Epithelial cell of esophagus (primary cell): ENCODE measurements at regions not wholly inside any gene's neighbourhood (a gene's known extent, or its start where the extent isn't known, plus 50 kb on each side); places are given as distances from the start of the nearest gene placed in this dataset.
"Not testable (repeated sequence)": the region's sequence is repeated elsewhere in the genome, so short reads cannot be mapped to it uniquely, and the experiment has no call there.

Experiments used
- DNase-seq: peaks from one replicate; pipeline ENCODE4 v3.0.0; 2010; ENCODE audit warnings: low read depth
- H3K4me3 ChIP-seq: 2 replicates; pipeline ENCODE4 v1.5.1; 2011; ENCODE audit warnings: mild to moderate bottlenecking, low read length, control low read depth
- CTCF ChIP-seq: IDR thresholded peaks from 2 replicates; pipeline ENCODE4 v1.5.1; 2011; ENCODE audit warnings: low read depth, mild to moderate bottlenecking, low read length, control low read depth, inconsistent platforms; ENCODE audit not compliant: insufficient read depth; ENCODE audit errors: missing control alignments

DNA sequence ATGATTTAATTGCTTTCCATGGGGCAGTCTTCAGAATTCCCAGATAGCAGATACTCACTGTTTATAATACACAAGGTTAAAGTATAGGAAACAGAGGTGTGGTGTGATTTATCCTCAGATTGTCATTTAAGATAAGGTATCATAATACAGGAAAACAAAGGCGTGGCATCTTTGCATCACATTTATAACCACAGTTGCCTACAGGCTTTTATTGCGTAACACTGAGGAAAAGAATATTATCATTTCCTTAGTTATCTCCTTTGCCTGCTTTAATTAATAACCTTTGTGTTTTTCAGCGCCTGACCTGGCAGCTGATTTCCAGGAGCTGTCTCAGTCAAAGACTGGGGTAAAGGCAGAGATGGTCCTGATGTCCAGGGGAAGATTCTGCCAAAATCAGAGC, 68.8 kb downstream of the SSX7 start:
- peak; percentile 11 for DNase-seq
- TF ChIP-seq CTCF: no peak

GRCh38 chrX:52577464-52578173, 60.8 kb upstream of the XAGE1B start:
- TF ChIP-seq CTCF: no peak
- no peak for DNase-seq
- H3K4me3 ChIP-seq: no peak overlapping the region

More for the DNA sequence above, 68.8 kb downstream of the SSX7 start:
- H3K4me3 ChIP-seq: no peak overlapping the region

DNA sequence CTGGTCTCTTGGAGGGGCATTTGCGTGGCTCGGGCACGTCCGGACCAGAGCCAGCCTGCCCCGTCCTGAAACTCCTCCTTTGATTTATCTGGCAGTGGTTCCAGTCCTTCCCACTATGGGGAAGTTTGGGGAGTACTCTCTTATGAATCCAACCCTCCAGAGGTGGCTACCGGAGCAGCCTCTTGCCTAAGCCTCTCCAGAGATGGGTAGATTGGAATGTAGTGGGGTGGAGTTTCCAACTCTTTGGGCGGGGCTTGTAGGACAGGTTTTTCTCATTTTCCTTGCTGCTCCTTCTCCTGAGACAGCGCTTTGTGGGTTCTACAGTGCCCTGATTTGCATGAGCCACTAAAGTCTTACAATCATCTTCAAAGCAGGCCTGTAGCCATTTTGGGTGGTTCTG, 60.1 kb upstream of the XAGE1B start:
- no peak for TF ChIP-seq CTCF
- no peak overlapping the region for H3K4me3 ChIP-seq
- DNase-seq: peak; percentile 52

DNA sequence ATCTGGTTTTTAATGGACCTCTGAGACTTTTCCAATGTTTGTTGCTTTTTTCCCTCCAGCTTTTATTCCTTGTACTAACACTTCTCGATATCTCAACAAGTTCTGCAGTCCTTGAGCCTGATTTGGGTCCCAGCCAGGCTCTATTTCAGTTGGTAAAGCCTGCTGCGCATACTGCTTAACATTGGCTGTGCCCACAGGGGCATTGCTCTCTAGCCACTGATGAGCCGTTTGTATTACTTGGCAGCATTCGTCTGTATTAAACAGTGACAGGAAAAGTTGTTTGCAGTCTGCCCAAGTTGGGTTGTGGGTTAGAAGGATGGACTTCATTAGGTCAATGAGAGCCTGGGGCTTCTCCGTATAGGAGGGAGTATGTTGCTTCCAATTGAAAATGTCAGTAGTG, 59.6 kb upstream of the XAGE1B start:
- DNase-seq: no peak
- TF ChIP-seq CTCF: no peak
- no peak overlapping the region for H3K4me3 ChIP-seq

- H3K4me3 ChIP-seq: no peak overlapping the region
These were observed 57.8 kb upstream of the XAGE1B start for GRCh38 chrX:52574416-52575275.

GRCh38 chrX:52568146-52568545, 51.3 kb upstream of the XAGE1B start:
- not testable (repeated sequence) for DNase-seq, H3K4me3 ChIP-seq

More at GRCh38 chrX:52574416-52575275, 57.8 kb upstream of the XAGE1B start:
- peak; percentile 53 for DNase-seq
- peak; percentile 61 for TF ChIP-seq CTCF
